Pulmonary artery endothelial cell (primary cell): ENCODE measurements at regions not wholly inside any gene's neighbourhood (a gene's known extent, or its start where the extent isn't known, plus 50 kb on each side); places are given as distances from the start of the nearest gene placed in this dataset.
"Not testable (repeated sequence)": the region's sequence is repeated elsewhere in the genome, so short reads cannot be mapped to it uniquely, and the experiment has no call there.

Experiments
- DNase-seq: peaks from one replicate; pipeline ENCODE4 v3.0.0-alpha.2; 2011; ENCODE audit warnings: low read depth, low spot score

- no peak for DNase-seq
Measured at GRCh38 chr4:123144616-123145015, 222.2 kb upstream of the NUDT6 start.

- DNase-seq = no peak
Measured at GRCh38 chr4:123158576-123158975, 236.2 kb upstream of the NUDT6 start.

GRCh38 chr4:123159479-123159878 lies 237.1 kb upstream of the NUDT6 start:
- no peak for DNase-seq

GRCh38 chr4:123162859-123163258 lies 233.7 kb upstream of the SPRY1 start:
- no peak for DNase-seq

- DNase-seq = no peak
Measured at GRCh38 chr4:123163501-123163900, 233.1 kb upstream of the SPRY1 start.

- DNase-seq = no peak
Measured at GRCh38 chr4:123166023-123166422, 230.6 kb upstream of the SPRY1 start.

- no peak for DNase-seq
Measured at GRCh38 chr4:123167931-123168330, 228.7 kb upstream of the SPRY1 start.

- no peak for DNase-seq
Measured at GRCh38 chr4:123168812-123169211, 227.8 kb upstream of the SPRY1 start.

GRCh38 chr4:123170843-123171242 lies 225.8 kb upstream of the SPRY1 start:
- DNase-seq = no peak

GRCh38 chr4:123176605-123177004 lies 220.0 kb upstream of the SPRY1 start:
- no peak for DNase-seq

GRCh38 chr4:123182289-123182688 lies 214.3 kb upstream of the SPRY1 start:
- DNase-seq = no peak

- DNase-seq = no peak
Measured at GRCh38 chr4:123183308-123183707, 213.3 kb upstream of the SPRY1 start.

GRCh38 chr4:123183754-123184153 lies 212.8 kb upstream of the SPRY1 start:
- not testable (repeated sequence) for DNase-seq

GRCh38 chr4:123186731-123187130 lies 209.9 kb upstream of the SPRY1 start:
- DNase-seq = no peak

GRCh38 chr4:123190176-123190575 lies 206.4 kb upstream of the SPRY1 start:
- DNase-seq = no peak

GRCh38 chr4:123191728-123192127 lies 204.9 kb upstream of the SPRY1 start:
- DNase-seq = no peak

GRCh38 chr4:123193802-123194367 lies 202.7 kb upstream of the SPRY1 start:
- no peak for DNase-seq

- DNase-seq = no peak
Measured at GRCh38 chr4:123198706-123199105, 197.9 kb upstream of the SPRY1 start.

GRCh38 chr4:123200051-123200940 lies 196.3 kb upstream of the SPRY1 start:
- no peak for DNase-seq

- no peak for DNase-seq
Measured at GRCh38 chr4:123204737-123205136, 191.9 kb upstream of the SPRY1 start.

GRCh38 chr4:123206016-123206415 lies 190.6 kb upstream of the SPRY1 start:
- no peak for DNase-seq

GRCh38 chr4:123209436-123209835 lies 187.2 kb upstream of the SPRY1 start:
- no peak for DNase-seq

- DNase-seq = no peak
Measured at GRCh38 chr4:123215536-123215935, 181.1 kb upstream of the SPRY1 start.
